ENCODE measurements at regions not wholly inside any gene's neighbourhood (a gene's known extent, or its start where the extent isn't known, plus 50 kb on each side); places are given as distances from the start of the nearest gene placed in this dataset.

DNA sequence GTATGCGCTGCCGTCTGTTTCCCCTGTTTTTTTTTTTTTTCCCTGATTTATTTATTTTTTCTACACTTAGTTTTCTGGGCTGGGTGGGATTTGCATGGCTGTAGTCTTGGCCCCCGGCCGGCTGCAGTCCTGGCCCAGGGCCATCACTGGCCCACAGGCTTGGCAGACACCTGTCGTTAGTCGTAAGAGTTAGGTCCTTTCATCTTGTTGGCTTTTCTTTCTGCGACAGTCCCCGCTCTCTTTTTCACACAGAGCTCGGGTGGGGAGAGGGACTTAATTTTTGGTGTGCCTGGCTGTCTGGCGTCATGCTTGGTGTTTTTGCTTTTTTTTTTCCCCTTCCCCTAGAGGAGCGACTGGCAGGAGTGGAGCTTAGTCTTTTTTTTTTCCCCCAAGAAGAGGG, 183.4 kb downstream of the KLF13 start:
- DNase-seq (ENCODE audit: low read depth in 2 of 2): no peak

DNA sequence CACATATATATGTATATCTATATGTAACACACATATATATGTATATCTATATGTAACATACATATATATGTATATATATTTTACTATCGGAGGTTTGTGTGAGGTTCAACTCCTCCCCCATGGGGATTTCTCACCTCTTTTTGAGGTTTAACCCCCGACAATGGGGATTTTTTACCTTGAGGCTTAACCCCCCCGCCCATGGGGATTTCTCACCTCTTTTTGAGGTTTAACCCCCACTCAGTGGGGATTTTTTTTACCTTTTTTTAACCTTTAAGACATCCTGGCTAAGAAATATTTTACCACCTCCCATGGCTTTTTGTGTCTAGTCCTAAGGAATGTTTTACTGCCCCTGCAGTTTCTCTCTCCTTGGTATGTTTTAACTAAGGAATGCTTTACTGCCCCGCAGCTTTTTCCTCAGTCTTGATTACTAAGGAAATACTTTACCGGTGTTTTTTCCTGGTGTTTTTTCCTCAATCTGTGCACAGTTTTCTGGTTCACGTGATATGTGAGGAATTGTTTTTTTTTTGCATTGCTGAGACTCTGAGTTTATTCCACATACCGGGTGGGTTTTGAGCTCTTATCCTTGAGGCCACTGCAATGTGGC, 185.2 kb downstream of the KLF13 start:
- peak in 1 of 2 experiments; percentile 34 for DNase-seq (ENCODE audit: low read depth in 2 of 2)

DNA sequence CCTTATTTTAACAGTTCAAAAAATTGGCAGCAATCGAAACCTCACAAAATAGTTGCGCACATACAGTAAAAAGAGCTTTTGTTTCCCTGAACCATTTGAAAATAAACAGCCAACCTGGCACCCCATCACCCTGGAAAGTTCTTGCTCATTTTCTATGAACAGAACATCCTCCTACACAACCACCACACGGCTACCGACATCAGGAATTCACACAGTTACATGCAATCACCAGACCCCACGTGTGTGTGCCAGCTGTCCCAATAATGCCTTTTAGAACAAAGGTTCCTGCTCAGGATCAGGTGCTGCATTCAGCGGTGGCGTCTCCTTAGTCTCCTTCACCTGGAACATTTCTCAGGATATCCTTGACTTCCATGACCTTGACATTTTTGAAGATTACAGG, 186.5 kb downstream of the KLF13 start:
- DNase-seq (ENCODE audit: low read depth in 2 of 2): no peak

GRCh38 chr15:31516440-31516839, 189.8 kb downstream of the KLF13 start:
- DNase-seq (ENCODE audit: low read depth in 2 of 2): no peak

DNA sequence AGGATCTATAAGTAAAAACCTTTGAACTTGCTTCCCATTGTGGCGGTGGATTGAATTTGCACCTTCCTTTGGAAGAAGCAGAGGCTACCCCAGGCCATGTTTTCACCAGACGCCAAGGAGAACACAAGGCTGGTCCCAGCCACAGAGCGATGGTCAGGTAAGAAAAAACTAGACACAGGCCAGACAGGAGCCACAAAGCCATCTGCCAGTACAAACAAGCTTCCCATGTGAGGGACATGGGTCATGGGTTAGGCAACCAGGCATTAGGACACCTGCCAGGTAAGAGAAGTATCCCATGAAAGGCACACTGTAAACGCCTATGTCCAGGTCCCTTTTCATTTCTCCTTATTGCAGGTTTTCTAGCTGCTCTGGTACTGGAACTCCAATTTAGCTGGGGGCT, 190.2 kb downstream of the KLF13 start:
- DNase-seq (ENCODE audit: low read depth in 2 of 2): no peak

DNA sequence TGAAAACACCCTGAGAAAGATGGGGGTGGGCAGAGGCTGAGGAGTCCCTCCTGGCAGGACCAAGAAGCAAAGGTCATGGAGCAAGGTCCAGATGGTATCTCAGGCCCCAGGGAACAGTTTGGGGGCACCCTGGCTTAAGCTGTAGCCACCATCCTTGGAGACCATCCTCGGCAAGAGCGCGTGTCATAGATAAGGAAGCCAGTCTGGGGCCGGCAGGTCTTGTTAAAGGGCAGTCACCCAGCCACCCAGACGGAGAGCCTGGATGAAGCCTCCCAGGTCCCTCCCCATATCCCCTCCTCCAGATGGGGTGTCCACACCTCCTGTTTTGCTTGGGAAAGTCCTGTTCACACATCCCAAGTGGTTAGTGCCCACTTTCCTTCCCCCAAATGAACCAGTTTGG, 191.1 kb downstream of the KLF13 start:
- DNase-seq (ENCODE audit: low read depth in 2 of 2): no peak

DNA sequence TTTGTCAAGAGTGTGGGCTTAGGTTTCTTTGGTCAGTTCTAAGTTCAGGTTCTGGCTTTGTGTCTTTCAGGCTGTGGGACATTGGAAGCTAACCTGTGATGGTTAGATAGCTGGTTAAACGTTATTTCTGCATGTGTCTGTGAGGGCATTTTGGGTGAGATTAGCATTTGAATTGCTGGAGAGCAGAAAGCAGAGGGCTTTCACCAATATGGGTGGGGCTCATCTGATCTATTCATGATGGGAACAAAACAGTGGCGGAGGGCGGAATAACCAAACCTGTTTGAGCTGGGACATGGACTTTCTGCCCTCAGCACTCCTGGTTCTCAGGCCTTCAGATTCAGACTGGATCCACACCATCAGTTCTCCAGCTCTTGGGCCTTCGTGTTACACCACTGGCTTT, 195.4 kb downstream of the KLF13 start:
- no peak for DNase-seq (ENCODE audit: low read depth in 2 of 2)

GRCh38 chr15:31523027-31523654, 196.5 kb downstream of the KLF13 start:
- no peak for DNase-seq (ENCODE audit: low read depth in 2 of 2)

GRCh38 chr15:31523655-31524049, 197.0 kb downstream of the KLF13 start:
- DNase-seq (ENCODE audit: low read depth in 2 of 2): no peak

DNA sequence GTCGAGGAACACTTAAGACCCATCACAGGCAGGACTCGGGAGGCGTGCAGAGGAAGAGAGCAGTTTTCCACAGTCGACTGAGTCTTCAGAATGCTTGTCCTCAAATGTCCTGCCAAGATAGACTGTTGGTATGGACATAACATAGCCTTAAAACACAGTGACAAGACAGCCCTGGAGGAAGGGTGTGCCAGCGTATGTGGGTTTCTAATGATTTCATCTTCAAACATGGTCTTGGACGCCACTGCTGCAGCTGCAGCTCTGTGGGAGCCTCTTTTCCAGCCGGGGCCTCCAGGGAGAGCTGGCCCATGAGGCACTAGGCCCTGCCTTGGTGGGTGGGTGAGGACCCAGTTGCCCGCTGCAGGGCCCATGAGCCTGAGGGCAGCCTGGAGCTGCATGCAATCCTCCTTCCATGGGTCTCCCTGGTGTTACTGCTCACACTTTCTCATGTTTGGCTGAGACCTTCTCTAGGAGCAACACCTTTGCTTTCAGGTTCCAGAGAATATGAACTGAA, 198.6 kb downstream of the KLF13 start:
- DNase-seq (ENCODE audit: low read depth in 2 of 2): no peak

DNA sequence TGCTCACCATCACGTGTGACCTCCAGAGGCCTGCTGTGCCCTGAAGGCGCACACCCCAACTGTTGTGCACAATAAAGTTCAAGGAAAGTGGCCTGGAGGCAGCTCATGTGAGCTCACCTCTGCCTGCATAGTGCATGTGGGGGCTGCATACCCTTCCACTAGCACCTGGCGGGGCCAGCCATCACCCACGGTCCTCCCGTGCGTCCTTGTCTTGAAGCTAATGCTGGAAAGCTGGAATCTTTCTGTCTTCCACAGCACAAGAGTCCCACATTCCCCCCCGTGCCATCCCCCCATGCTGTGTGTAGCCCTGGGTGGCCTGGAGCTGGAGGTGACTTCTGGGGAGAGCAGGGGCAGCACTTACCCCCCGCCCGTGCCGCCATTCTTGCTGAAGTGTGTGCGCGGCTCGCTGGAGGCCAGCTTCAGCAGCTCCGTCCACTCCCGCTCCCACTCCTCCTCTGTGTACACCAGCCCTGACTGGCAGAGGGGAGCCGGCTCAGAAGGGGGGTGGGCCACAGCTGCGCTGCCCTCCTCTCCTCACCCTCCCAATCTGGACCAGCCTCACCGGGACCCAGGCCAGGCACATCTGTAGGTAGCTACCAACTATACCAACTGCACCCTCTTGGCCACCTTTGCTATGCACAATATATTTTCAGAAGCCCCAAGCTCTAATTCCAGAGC, 199.5 kb downstream of the KLF13 start:
- no peak for DNase-seq (ENCODE audit: low read depth in 2 of 2)

DNA sequence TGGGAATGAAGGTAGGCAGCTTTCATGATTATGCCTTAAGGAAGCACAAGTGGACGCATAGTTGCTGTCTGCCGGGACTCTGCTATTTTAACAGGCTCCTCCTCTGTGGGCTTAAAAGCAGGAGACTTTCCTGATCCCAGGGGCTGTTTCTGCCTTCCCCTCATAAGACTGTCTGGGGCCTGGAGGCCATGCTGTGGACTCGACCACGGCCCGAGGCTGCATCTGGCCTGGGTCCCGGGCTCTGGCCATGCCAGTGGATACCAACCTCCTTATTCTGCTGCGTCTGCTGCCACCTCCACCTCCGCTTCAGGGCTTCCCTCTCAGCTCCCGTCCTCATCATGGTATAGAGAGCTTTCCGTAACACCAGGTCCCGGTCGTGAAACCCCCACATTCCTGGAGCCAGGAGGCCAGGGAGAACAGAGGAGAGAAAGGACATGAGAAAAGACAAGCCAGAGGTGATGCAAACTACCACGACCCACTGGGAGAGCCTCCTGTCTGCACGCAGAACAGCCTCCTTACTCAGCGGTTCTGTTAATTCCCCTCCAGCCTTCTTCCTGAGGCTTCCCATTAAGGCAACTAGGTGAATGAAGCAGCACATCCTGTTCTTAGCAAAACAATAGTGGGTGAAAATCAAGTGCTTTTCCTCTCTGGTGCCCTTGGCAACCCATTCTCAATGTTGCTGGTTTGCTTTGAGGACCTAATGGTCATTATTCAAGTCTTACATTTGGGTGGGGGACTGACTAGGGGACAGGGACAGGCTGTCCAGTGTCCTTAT, 200.5 kb downstream of the KLF13 start:
- DNase-seq (ENCODE audit: low read depth in 2 of 2): no peak

- no peak for DNase-seq (ENCODE audit: low read depth in 2 of 2)
These were observed 202.2 kb downstream of the KLF13 start for GRCh38 chr15:31528846-31529245.

GRCh38 chr15:31537770-31538592, 211.3 kb downstream of the KLF13 start:
- DNase-seq (ENCODE audit: low read depth in 2 of 2): no peak

- DNase-seq (ENCODE audit: low read depth in 2 of 2): no peak
These were observed 214.0 kb downstream of the KLF13 start for GRCh38 chr15:31540633-31541032.

GRCh38 chr15:31544361-31544760, 217.7 kb downstream of the KLF13 start:
- DNase-seq (ENCODE audit: low read depth in 2 of 2): no peak

DNA sequence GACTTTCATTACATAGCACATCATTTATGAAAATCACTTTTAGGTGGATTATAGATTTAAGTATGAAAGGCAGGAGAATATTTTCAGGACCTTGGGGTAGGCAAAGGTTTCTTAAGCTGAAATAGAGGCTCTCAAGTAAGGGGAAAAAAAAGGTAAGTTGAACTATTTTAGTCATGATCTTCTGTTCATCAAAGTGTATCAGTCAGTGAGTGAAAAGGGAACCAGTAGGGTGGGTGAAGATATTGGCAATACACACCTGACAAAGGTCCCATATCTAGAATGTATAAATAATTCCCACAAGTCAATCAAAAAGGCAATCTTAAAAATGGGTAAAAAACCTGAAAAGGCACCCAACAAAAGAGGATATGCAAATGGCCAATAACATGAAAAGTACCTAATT, 218.6 kb downstream of the KLF13 start:
- no peak for DNase-seq (ENCODE audit: low read depth in 2 of 2)

DNA sequence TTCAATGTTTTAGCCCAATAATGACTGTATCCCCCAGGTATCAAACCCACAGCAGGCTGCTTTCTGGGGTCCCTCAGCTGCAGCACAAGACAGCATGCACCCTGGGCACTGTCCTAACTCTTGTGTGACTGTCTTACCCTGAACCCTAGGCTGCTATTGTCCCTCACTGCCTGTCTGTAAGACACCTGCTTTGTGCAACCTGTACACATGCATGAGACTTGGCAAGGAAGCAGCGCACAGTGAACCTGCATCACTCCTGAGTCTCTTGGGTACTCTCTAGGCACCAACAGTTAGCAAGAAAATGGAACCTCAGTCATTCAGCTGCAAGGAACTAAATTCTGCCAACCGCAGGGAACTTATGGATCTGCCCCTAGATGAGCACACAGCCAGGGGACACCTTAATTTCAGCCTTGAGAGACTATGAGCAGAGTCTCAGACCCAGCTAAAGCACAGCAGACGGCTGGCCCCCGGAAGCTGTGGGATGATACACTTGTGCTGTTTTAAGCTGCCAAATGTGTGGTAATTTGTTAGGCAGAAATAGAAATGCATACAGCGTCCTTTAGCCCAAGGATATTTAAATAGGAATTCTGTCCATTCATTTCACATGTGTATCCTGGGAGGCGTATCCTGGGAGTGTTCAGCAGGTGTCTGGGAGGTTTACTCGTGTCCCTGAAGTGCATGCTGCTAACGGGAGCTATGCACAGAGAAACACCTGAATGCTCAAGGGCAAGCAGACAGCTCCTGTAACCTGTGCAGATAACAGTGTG, 223.8 kb downstream of the KLF13 start:
- no peak for DNase-seq (ENCODE audit: low read depth in 2 of 2)

GRCh38 chr15:31551323-31551722, 224.7 kb downstream of the KLF13 start:
- no peak for DNase-seq (ENCODE audit: low read depth in 2 of 2)

GRCh38 chr15:31552482-31553099, 226.0 kb downstream of the KLF13 start:
- DNase-seq (ENCODE audit: low read depth in 2 of 2): no peak
